SK-N-SH (cell line): ENCODE measurements at regions not wholly inside any gene's neighbourhood (a gene's known extent, or its start where the extent isn't known, plus 50 kb on each side); places are given as distances from the start of the nearest gene placed in this dataset.
"Not testable (repeated sequence)": the region's sequence is repeated elsewhere in the genome, so short reads cannot be mapped to it uniquely, and the experiment has no call there.

Experiments used
- CTCF ChIA-PET: fragments of 300-600, 350-600 bp; formaldehyde crosslinking; extraction: SDS; loops from one replicate; lab custom pipeline; 2021; lab: Yijun Ruan, JAX
- POLR2A ChIA-PET: fragments of 350-600 bp; sonication (Branson Sonifier 250); formaldehyde crosslinking; extraction: SDS; loops from one replicate; lab custom pipeline; 2020; ENCODE audit warnings: antibody characterized with exemption, inconsistent platforms; lab: Yijun Ruan, JAX
- DNase-seq: peaks from one replicate; pipeline ENCODE4 v3.0.0; 2012
- H2AFZ ChIP-seq: fragments of 200-600 bp; sonication (generic); 2 replicates; pipeline ENCODE4 v1.8.1; 2016; ENCODE audit warnings: antibody characterized with exemption, mild to moderate bottlenecking, low read depth
- H3F3A ChIP-seq: fragments of 200-600 bp; sonication (generic); replicated peaks from 2 replicates; pipeline ENCODE3; 2016; ENCODE audit warnings: antibody characterized with exemption, mild to moderate bottlenecking; ENCODE audit not compliant: insufficient read depth
- H3K27ac ChIP-seq, 2 experiments: fragments of 200-500 bp in 1 of 2; fragments of 200-600 bp in 1 of 2; sonication (Bioruptor generic) in 1 of 2; sonication (generic), shearing (Covaris generic) in 1 of 2; 2 replicates each; pipeline versions ENCODE4 v1.5.1 to v1.6.1; 2014 to 2016; ENCODE audit warnings: low read depth in 2 of 2, inconsistent platforms in 1 of 2, low read length in 1 of 2, mild to moderate bottlenecking in 1 of 2, mixed read lengths in 1 of 2
- H3K27me3 ChIP-seq: fragments of 200-600 bp; sonication (generic), shearing (Covaris generic); 2 replicates; pipeline ENCODE4 v1.6.1; 2016; ENCODE audit warnings: mixed run types; ENCODE audit not compliant: insufficient read depth
- H3K36me3 ChIP-seq, 2 experiments: fragments of 200-500 bp in 1 of 2; fragments of 200-600 bp in 1 of 2; sonication (Bioruptor generic) in 1 of 2; sonication (generic) in 1 of 2; replicated peaks in 1 of 2; 2 replicates each; pipeline versions ENCODE3 to v1.5.1; 2014 to 2016; ENCODE audit warnings: low read length in 1 of 2, mild to moderate bottlenecking in 1 of 2; ENCODE audit not compliant: insufficient read depth in 2 of 2, control insufficient read depth in 1 of 2
- H3K4me1 ChIP-seq, 2 experiments: fragments of 200-500 bp in 1 of 2; fragments of 200-600 bp in 1 of 2; sonication (Bioruptor generic) in 1 of 2; sonication (generic), shearing (Covaris generic) in 1 of 2; 2 replicates each; pipeline versions ENCODE4 v1.5.1 to v1.6.1; 2014 to 2016; ENCODE audit warnings: low read depth in 1 of 2, low read length in 1 of 2, mixed run types in 1 of 2; ENCODE audit not compliant: insufficient read depth in 2 of 2, control insufficient read depth in 1 of 2
- H3K4me2 ChIP-seq: fragments of 200-600 bp; sonication (generic), shearing (Covaris generic); 2 replicates; pipeline ENCODE4 v1.6.1; 2017; ENCODE audit warnings: mixed run types
- H3K4me3 ChIP-seq, 2 experiments: fragments of 200-500 bp in 1 of 2; fragments of 200-600 bp in 1 of 2; sonication (Bioruptor generic) in 1 of 2; sonication (generic), shearing (Covaris generic) in 1 of 2; 2 replicates each; pipeline versions ENCODE4 v1.5.1 to v1.8.1; 2014 to 2016; ENCODE audit warnings: low read depth in 2 of 2, inconsistent platforms in 1 of 2, low read length in 1 of 2, mild to moderate bottlenecking in 1 of 2, mixed read lengths in 1 of 2, moderate library complexity in 1 of 2
- H3K79me2 ChIP-seq: fragments of 200-600 bp; sonication (generic); 2 replicates; pipeline ENCODE4 v1.8.1; 2017; ENCODE audit warnings: mild to moderate bottlenecking; ENCODE audit not compliant: insufficient read depth
- H3K9ac ChIP-seq: fragments of 200-600 bp; sonication (generic); 2 replicates; pipeline ENCODE4 v1.6.1; 2017; ENCODE audit warnings: mixed run types
- H3K9me2 ChIP-seq: fragments of 200-600 bp; sonication (generic); 2 replicates; pipeline ENCODE4 v1.6.1; 2017; ENCODE audit warnings: mixed run types
- H3K9me3 ChIP-seq: fragments of 200-600 bp; sonication (generic); 2 replicates; pipeline ENCODE4 v1.6.1; 2017; ENCODE audit warnings: mixed run types, mild to moderate bottlenecking, moderate library complexity
- H4K20me1 ChIP-seq: fragments of 200-600 bp; sonication (generic); 2 replicates; pipeline ENCODE4 v1.6.1; 2017; ENCODE audit warnings: mild to moderate bottlenecking, mixed run types; ENCODE audit not compliant: insufficient read depth
- CTCF ChIP-seq: fragments of 200-600 bp; sonication (generic); IDR thresholded peaks from 2 replicates; pipeline ENCODE4 v1.6.1; 2017; ENCODE audit warnings: antibody characterized with exemption, mild to moderate bottlenecking, moderate library complexity
- ELF1 ChIP-seq: IDR thresholded peaks from 2 replicates; pipeline ENCODE4 v1.4.0; 2012
- EP300 ChIP-seq, 2 experiments: IDR thresholded peaks; 2 replicates each; pipeline versions ENCODE4 v1.4.0 to v1.6.1; 2012; ENCODE audit warnings: borderline replicate concordance in 1 of 2, low read depth in 1 of 2, low read length in 1 of 2
- EZH2phosphoT487 ChIP-seq: fragments of 200-600 bp; sonication (generic); IDR thresholded peaks from 2 replicates; pipeline ENCODE4 v1.6.1; 2017; ENCODE audit warnings: low read depth, mixed run types, mild to moderate bottlenecking, antibody characterized with exemption, moderate library complexity, borderline replicate concordance
- FOXJ3 ChIP-seq: sonication (generic); formaldehyde crosslinking; IDR thresholded peaks from 2 replicates; pipeline ENCODE4 v1.5.1; 2020; ENCODE audit warnings: mild to moderate bottlenecking, missing genetic modification reagents
- MEF2A ChIP-seq: IDR thresholded peaks from 2 replicates; pipeline ENCODE4 v1.4.0; 2012; ENCODE audit warnings: low read depth, borderline replicate concordance
- NFIC ChIP-seq: IDR thresholded peaks from 2 replicates; pipeline ENCODE4 v1.4.0; 2012; ENCODE audit warnings: borderline replicate concordance
- NRF1 ChIP-seq: IDR thresholded peaks from 2 replicates; pipeline ENCODE4 v1.6.1; 2012; ENCODE audit warnings: low read depth, mild to moderate bottlenecking, low read length
- POLR2AphosphoS5 ChIP-seq: IDR thresholded peaks from 2 replicates; pipeline ENCODE4 v1.6.1; 2012; ENCODE audit warnings: low read depth, low read length
- RAD21 ChIP-seq: IDR thresholded peaks from 2 replicates; pipeline ENCODE4 v1.6.1; 2012; ENCODE audit warnings: mild to moderate bottlenecking, low read length
- RCOR1 ChIP-seq: fragments of 150-350 bp; IDR thresholded peaks from 2 replicates; pipeline ENCODE4 v1.6.1; 2017; ENCODE audit warnings: antibody characterized with exemption, low read length
- RFX5 ChIP-seq: IDR thresholded peaks from 2 replicates; pipeline ENCODE4 v1.6.1; 2012; ENCODE audit warnings: mild to moderate bottlenecking, improper control_type of control experiment, low read length
- SMC3 ChIP-seq: IDR thresholded peaks from 2 replicates; pipeline ENCODE4 v1.6.1; 2012; ENCODE audit warnings: low read depth, low read length, improper control_type of control experiment
- TAF1 ChIP-seq: IDR thresholded peaks from 2 replicates; pipeline ENCODE4 v1.6.1; 2012; ENCODE audit warnings: low read depth, mild to moderate bottlenecking, low read length, moderate library complexity, borderline replicate concordance
- TCF12 ChIP-seq: IDR thresholded peaks from 2 replicates; pipeline ENCODE4 v1.4.0; 2012
- YY1 ChIP-seq: IDR thresholded peaks from 2 replicates; pipeline ENCODE4 v1.4.0; 2012; ENCODE audit warnings: low read depth, mild to moderate bottlenecking
- WGBS: methylation state at CpG from one replicate; pipeline ENCODE4 v1.1.6; 2017; ENCODE audit warnings: low lambda C conversion rate; 5-methylcytosine and 5-hydroxymethylcytosine counted together
- TF ChIP-seq, protein P1 (sequence below): IDR thresholded peaks from 2 replicates; pipeline ENCODE4 v1.4.0; 2012; ENCODE audit warnings: low read depth
- TF ChIP-seq, protein P2 (sequence below): IDR thresholded peaks from 2 replicates; pipeline ENCODE4 v1.6.1; 2012; ENCODE audit warnings: mild to moderate bottlenecking, low read depth, low read length, moderate library complexity

DNA sequence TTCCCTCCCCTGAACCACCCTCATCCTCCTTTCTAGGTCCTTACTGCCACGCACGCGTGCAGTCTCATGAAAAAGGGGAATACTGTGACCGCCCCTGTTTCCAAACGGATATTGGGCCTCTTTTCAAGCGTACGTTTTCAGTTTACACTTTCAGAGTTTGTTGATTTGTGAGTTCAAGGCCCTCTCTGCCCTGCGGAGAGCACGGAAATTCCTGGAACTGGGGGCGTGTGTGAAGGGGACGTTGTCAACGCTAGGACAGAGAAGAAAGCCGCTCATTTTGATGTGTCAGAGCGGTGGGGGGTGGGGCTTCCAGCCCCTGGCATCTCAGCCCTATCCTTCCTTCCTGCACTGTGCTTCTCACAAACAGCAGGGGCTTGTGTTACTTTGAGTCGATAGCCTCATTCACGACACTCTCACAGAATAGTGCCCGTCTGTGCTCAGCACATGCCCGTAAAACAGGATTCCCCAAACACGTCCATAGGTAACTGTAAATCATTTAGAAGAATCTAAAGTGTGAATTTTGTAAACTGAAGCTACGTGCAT lies 137.6 kb upstream of the PEG3 start:
- Histone ChIP-seq H3K4me2 (no peak overlapping the region), H2AFZ (no peak overlapping the region), H4K20me1 (no peaks in the 10 kb centered on the region), H3K9ac (no peak overlapping the region), H3K27me3 (no peaks in the 10 kb centered on the region), H3K4me3 (no peak overlapping the region), H3K9me2 (no peaks in the 10 kb centered on the region), H3K27ac (no peak overlapping the region), H3K79me2 (no peaks in the 10 kb centered on the region), H3K36me3 (no peaks in the 10 kb centered on the region), H3K4me1 (no peaks in the 10 kb centered on the region), H3K9me3 (no peaks in the 10 kb centered on the region), H3F3A (no peaks in the 10 kb centered on the region)
- CTCF ChIA-PET, result no interaction called here
- TF ChIP-seq FOXJ3 (CRISPR knock-in tag) (no peak), RCOR1 (no peak), ELF1 (no peak), NRF1 (no peak), TAF1 (no peak), TCF12 (no peak), EZH2phosphoT487 (no peak), RFX5 (no peak), EP300 (IDR thresholded peaks at IDR 0.05; ENCODE audit: borderline replicate concordance in 1 of 2, low read depth in 1 of 2, low read length in 1 of 2) (no peak), CTCF (no peak), NFIC (no peak), YY1 (no peak), SMC3 (no peak), RAD21 (no peak), MEF2A (no peak), POLR2AphosphoS5 (no peak)
- TF ChIP-seq, protein P1, sequence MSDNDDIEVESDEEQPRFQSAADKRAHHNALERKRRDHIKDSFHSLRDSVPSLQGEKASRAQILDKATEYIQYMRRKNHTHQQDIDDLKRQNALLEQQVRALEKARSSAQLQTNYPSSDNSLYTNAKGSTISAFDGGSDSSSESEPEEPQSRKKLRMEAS, result no peak
- TF ChIP-seq, protein P2, sequence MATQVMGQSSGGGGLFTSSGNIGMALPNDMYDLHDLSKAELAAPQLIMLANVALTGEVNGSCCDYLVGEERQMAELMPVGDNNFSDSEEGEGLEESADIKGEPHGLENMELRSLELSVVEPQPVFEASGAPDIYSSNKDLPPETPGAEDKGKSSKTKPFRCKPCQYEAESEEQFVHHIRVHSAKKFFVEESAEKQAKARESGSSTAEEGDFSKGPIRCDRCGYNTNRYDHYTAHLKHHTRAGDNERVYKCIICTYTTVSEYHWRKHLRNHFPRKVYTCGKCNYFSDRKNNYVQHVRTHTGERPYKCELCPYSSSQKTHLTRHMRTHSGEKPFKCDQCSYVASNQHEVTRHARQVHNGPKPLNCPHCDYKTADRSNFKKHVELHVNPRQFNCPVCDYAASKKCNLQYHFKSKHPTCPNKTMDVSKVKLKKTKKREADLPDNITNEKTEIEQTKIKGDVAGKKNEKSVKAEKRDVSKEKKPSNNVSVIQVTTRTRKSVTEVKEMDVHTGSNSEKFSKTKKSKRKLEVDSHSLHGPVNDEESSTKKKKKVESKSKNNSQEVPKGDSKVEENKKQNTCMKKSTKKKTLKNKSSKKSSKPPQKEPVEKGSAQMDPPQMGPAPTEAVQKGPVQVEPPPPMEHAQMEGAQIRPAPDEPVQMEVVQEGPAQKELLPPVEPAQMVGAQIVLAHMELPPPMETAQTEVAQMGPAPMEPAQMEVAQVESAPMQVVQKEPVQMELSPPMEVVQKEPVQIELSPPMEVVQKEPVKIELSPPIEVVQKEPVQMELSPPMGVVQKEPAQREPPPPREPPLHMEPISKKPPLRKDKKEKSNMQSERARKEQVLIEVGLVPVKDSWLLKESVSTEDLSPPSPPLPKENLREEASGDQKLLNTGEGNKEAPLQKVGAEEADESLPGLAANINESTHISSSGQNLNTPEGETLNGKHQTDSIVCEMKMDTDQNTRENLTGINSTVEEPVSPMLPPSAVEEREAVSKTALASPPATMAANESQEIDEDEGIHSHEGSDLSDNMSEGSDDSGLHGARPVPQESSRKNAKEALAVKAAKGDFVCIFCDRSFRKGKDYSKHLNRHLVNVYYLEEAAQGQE, result no peak
- 55% methylated on average over 20 of the region's 20 CpGs for WGBS
- POLR2A ChIA-PET, result no interaction called here
- DNase-seq, result no peak

DNA sequence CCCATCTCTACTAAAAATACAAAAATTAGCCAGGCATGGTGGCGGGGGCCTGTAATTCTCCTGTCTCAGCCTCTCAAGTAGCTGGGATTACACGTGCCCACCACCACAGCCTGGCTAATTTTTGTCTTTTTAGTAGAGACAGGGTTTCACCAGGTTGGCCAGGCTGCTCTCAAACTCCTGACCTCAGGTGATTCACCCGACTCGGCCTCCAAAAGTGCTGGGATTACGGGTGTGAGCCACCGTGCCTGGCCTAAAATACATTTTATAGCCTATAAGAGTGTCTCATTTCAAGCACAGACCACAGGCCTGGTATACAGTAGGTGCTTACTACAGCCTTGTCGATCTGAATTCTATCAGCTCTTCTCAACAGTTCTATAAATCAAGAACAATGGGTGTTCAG lies 139.5 kb upstream of the USP29 start:
- WGBS, result 23% methylated on average over 6 of the region's 7 CpGs
- H3K36me3 ChIP-seq, H3K9me2 ChIP-seq, H3K27ac ChIP-seq, H3K9ac ChIP-seq, H3K9me3 ChIP-seq, H3K4me3 ChIP-seq, CTCF ChIA-PET, H3K4me2 ChIP-seq, H2AFZ ChIP-seq, H3K4me1 ChIP-seq, DNase-seq, H3K27me3 ChIP-seq, H3F3A ChIP-seq, H3K79me2 ChIP-seq, POLR2A ChIA-PET, H4K20me1 ChIP-seq: not testable (repeated sequence)
